ENCODE measurements at regions not wholly inside any gene's neighbourhood (a gene's known extent, or its start where the extent isn't known, plus 50 kb on each side); places are given as distances from the start of the nearest gene placed in this dataset.

- H3K27me3 ChIP-seq (ENCODE audit: control insufficient read depth, extremely low read depth, insufficient read depth, low read length): no peaks in the 10 kb centered on the region
- H3K9me1 ChIP-seq (ENCODE audit: control insufficient read depth, extremely low read depth, insufficient read depth, low read length): no peaks in the 10 kb centered on the region
- no peaks in the 10 kb centered on the region for H3K79me2 ChIP-seq (ENCODE audit: control insufficient read depth, insufficient read depth, low read length)
- H3K36me3 ChIP-seq (ENCODE audit: control insufficient read depth in 2 of 2, extremely low read depth in 1 of 2, insufficient read depth in 2 of 2, low read length in 2 of 2): no peaks in the 10 kb centered on the region
- TF ChIP-seq CTCF (optimal IDR thresholded peaks at IDR 0.05 in 1 of 3, IDR thresholded peaks at IDR 0.05 in 1 of 3, conservative IDR thresholded peaks at IDR 0.05 in 1 of 3; ENCODE audit: extremely low read depth in 1 of 3, insufficient read depth in 2 of 3, low read length in 3 of 3): no peak
- no peak for TF ChIP-seq EZH2 (IDR thresholded peaks at IDR 0.05; ENCODE audit: low read length)
- no peak for DNase-seq (ENCODE audit: low read depth, low spot score)
- H3K27ac ChIP-seq (ENCODE audit: control insufficient read depth, insufficient read depth, low read length): no peak overlapping the region
- H3K9ac ChIP-seq (ENCODE audit: control insufficient read depth, extremely low read depth, insufficient read depth, low read length): no peak overlapping the region
- peaks cover 5% of the 10 kb centered on the region for H3K9me3 ChIP-seq (ENCODE audit: control insufficient read depth, low read depth, low read length)
- no peak overlapping the region for H2AFZ ChIP-seq (ENCODE audit: control insufficient read depth, low read length)
- no peak overlapping the region for H3K4me2 ChIP-seq (ENCODE audit: control insufficient read depth, extremely low read depth, insufficient read depth, low read depth, low read length)
- FAIRE-seq: no peak
- no peaks in the 10 kb centered on the region for H4K20me1 ChIP-seq (ENCODE audit: control insufficient read depth, extremely low read depth, insufficient read depth, low read length)
- H3K4me1 ChIP-seq (ENCODE audit: control insufficient read depth, extremely low read depth, insufficient read depth, low read length): no peaks in the 10 kb centered on the region
- no peak overlapping the region for H3K4me3 ChIP-seq (ENCODE audit: control insufficient read depth in 2 of 3, extremely low read depth in 1 of 3, insufficient read depth in 2 of 3, low read depth in 1 of 3, low read length in 3 of 3)
- dilution Hi-C loops (cut with MboI; ENCODE audit: extremely low pct_ligation_motif_present, low sequenced_read_pairs): no loop called here
These were observed 244.6 kb upstream of the SGCG start for GRCh38 chr13:22936228-22936627.

GRCh38 chr13:22937241-22937640 lies 243.5 kb upstream of the SGCG start:
- Histone ChIP-seq H4K20me1 (ENCODE audit: control insufficient read depth, extremely low read depth, insufficient read depth, low read length) (no peaks in the 10 kb centered on the region), H3K9me3 (ENCODE audit: control insufficient read depth, low read depth, low read length) (peaks cover 5% of the 10 kb centered on the region), H3K4me1 (ENCODE audit: control insufficient read depth, extremely low read depth, insufficient read depth, low read length) (no peaks in the 10 kb centered on the region), H3K27me3 (ENCODE audit: control insufficient read depth, extremely low read depth, insufficient read depth, low read length) (no peaks in the 10 kb centered on the region), H2AFZ (ENCODE audit: control insufficient read depth, low read length) (no peak overlapping the region), H3K27ac (ENCODE audit: control insufficient read depth, insufficient read depth, low read length) (no peak overlapping the region), H3K4me2 (ENCODE audit: control insufficient read depth, extremely low read depth, insufficient read depth, low read depth, low read length) (no peak overlapping the region), H3K4me3 (ENCODE audit: control insufficient read depth in 2 of 3, extremely low read depth in 1 of 3, insufficient read depth in 2 of 3, low read depth in 1 of 3, low read length in 3 of 3) (no peak overlapping the region), H3K36me3 (ENCODE audit: control insufficient read depth in 2 of 2, extremely low read depth in 1 of 2, insufficient read depth in 2 of 2, low read length in 2 of 2) (no peaks in the 10 kb centered on the region), H3K9me1 (ENCODE audit: control insufficient read depth, extremely low read depth, insufficient read depth, low read length) (no peaks in the 10 kb centered on the region), H3K9ac (ENCODE audit: control insufficient read depth, extremely low read depth, insufficient read depth, low read length) (no peak overlapping the region), H3K79me2 (ENCODE audit: control insufficient read depth, insufficient read depth, low read length) (no peaks in the 10 kb centered on the region)
- FAIRE-seq (no peak), DNase-seq (ENCODE audit: low read depth, low spot score) (no peak)
- no peak for TF ChIP-seq CTCF (optimal IDR thresholded peaks at IDR 0.05 in 1 of 3, IDR thresholded peaks at IDR 0.05 in 1 of 3, conservative IDR thresholded peaks at IDR 0.05 in 1 of 3; ENCODE audit: extremely low read depth in 1 of 3, insufficient read depth in 2 of 3, low read length in 3 of 3)
- TF ChIP-seq EZH2 (IDR thresholded peaks at IDR 0.05; ENCODE audit: low read length): no peak
- dilution Hi-C loops (cut with MboI; ENCODE audit: extremely low pct_ligation_motif_present, low sequenced_read_pairs): no loop called here

All from keratinocyte (primary cell).